HEK293T (cell line): ENCODE measurements at regions not wholly inside any gene's neighbourhood (a gene's known extent, or its start where the extent isn't known, plus 50 kb on each side); places are given as distances from the start of the nearest gene placed in this dataset.

Source experiments
- CTCF ChIA-PET: fragments of 350-600 bp; formaldehyde crosslinking; extraction: SDS; loops from one replicate; lab custom pipeline; 2021; ENCODE audit warnings: antibody characterized with exemption, inconsistent platforms; lab: Yijun Ruan, JAX
- POLR2A ChIA-PET: fragments of 350-600 bp; formaldehyde crosslinking; extraction: SDS; loops from one replicate; lab custom pipeline; 2020; ENCODE audit warnings: antibody characterized with exemption, inconsistent platforms; lab: Yijun Ruan, JAX
- DNase-seq: peaks from one replicate; pipeline ENCODE4 v3.0.0; 2012; ENCODE audit warnings: mixed read lengths; ENCODE audit errors: extremely low spot score
- ARNT ChIP-seq: fragments of 450-650 bp; IDR thresholded peaks from 2 replicates; pipeline ENCODE4 v1.6.1; 2017; ENCODE audit warnings: mild to moderate bottlenecking
- BHLHE40 ChIP-seq: fragments of 450-650 bp; IDR thresholded peaks from 2 replicates; pipeline ENCODE4 v1.6.1; 2016; ENCODE audit warnings: mild to moderate bottlenecking, moderate library complexity, borderline replicate concordance
- CTBP1 ChIP-seq: fragments of 450-650 bp; IDR thresholded peaks from 2 replicates; pipeline ENCODE4 v1.6.1; 2016; ENCODE audit warnings: borderline replicate concordance
- ELF4 ChIP-seq: fragments of 450-650 bp; IDR thresholded peaks from 2 replicates; pipeline ENCODE4 v1.6.1; 2017; ENCODE audit warnings: antibody characterized with exemption
- FOXA1 ChIP-seq: fragments of 450-650 bp; IDR thresholded peaks from 2 replicates; pipeline ENCODE4 v1.6.1; 2016; ENCODE audit warnings: mild to moderate bottlenecking
- FOXK2 ChIP-seq: fragments of 450-650 bp; IDR thresholded peaks from 2 replicates; pipeline ENCODE4 v1.6.1; 2016; ENCODE audit warnings: mild to moderate bottlenecking
- FOXM1 ChIP-seq: fragments of 450-650 bp; IDR thresholded peaks from 2 replicates; pipeline ENCODE4 v1.6.1; 2017; ENCODE audit warnings: mild to moderate bottlenecking, borderline replicate concordance
- HDGF ChIP-seq: fragments of 450-650 bp; IDR thresholded peaks from 2 replicates; pipeline ENCODE4 v1.6.1; 2017; ENCODE audit warnings: antibody characterized with exemption, borderline replicate concordance
- L3MBTL2 ChIP-seq: fragments of 450-650 bp; conservative IDR thresholded peaks from 2 replicates; pipeline ENCODE4 v1.6.1; 2016; ENCODE audit warnings: mild to moderate bottlenecking
- LEF1 ChIP-seq: fragments of 450-650 bp; IDR thresholded peaks from 2 replicates; pipeline ENCODE4 v1.6.1; 2017; ENCODE audit warnings: mild to moderate bottlenecking, borderline replicate concordance
- NFRKB ChIP-seq: fragments of 450-650 bp; IDR thresholded peaks from 2 replicates; pipeline ENCODE4 v1.6.1; 2016; ENCODE audit warnings: mild to moderate bottlenecking, moderate library complexity
- PKNOX1 ChIP-seq: fragments of 450-650 bp; IDR thresholded peaks from 2 replicates; pipeline ENCODE4 v1.6.1; 2016
- SP1 ChIP-seq: fragments of 450-650 bp; IDR thresholded peaks from 2 replicates; pipeline ENCODE4 v1.6.1; 2017
- SUZ12 ChIP-seq: fragments of 450-650 bp; IDR thresholded peaks from 2 replicates; pipeline ENCODE4 v1.6.1; 2016; ENCODE audit warnings: mild to moderate bottlenecking
- TARDBP ChIP-seq: fragments of 450-650 bp; IDR thresholded peaks from 2 replicates; pipeline ENCODE4 v1.6.1; 2016
- ZNF384 ChIP-seq: fragments of 450-650 bp; IDR thresholded peaks from 2 replicates; pipeline ENCODE4 v1.6.1; 2016

DNA sequence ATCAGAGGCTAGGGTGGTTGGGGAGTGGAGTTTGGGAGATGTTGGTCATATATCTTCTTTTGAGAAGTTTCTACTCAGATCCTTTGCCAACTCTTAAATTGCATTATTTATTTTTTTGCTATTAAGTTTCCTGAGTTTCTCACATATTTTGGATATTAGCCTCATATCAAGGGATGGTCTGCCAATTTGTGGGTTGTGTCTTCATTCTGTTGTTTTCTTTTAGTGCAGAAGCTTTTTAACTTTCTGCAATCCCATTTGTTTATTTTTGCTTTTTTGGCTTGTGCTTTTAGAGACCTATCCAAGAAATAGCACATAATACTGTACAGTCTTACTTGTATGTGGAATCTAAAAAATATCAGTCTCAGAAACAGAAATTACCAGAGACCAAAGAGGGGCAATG lies 509.2 kb upstream of the HS3ST1 start:
- TF ChIP-seq SUZ12 (no peak), FOXM1 (no peak), TARDBP (no peak), HDGF (no peak), BHLHE40 (no peak), PKNOX1 (no peak), ELF4 (no peak), ARNT (no peak), NFRKB (no peak), SP1 (no peak), CTBP1 (no peak), LEF1 (no peak), L3MBTL2 (no peak), ZNF384 (no peak), FOXA1 (no peak), FOXK2 (no peak)
- ChIA-PET CTCF (no interaction called here), POLR2A (no interaction called here)
- DNase-seq, result no peak

GRCh38 chr4:11931266-11931820 lies 502.6 kb upstream of the HS3ST1 start:
- ChIA-PET POLR2A (no interaction called here), CTCF (no interaction called here)
- TF ChIP-seq SUZ12 (no peak), ZNF384 (no peak), SP1 (no peak), PKNOX1 (no peak), ARNT (no peak), FOXM1 (no peak), NFRKB (no peak), BHLHE40 (no peak), TARDBP (no peak), FOXK2 (no peak), L3MBTL2 (no peak), LEF1 (no peak), ELF4 (no peak), FOXA1 (no peak), HDGF (no peak), CTBP1 (no peak)
- no peak for DNase-seq

DNA sequence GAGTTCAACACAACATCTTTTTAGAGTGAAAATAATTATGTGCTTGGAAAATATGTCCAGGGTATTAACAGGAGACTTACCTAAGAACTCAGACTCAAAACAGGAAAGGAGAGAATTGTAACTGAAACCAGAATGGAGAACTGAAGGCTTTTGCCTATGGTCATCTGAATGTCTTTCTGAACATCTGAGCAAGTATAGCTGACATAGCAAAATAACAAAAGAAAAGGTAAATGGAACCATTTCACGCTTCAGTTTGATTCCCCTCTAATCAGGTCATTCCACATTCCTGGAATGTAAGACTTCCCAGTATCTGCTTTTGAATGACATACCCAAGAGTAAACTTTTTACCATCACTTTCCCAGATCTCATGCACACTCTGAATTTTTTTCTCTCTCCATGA lies 500.4 kb upstream of the HS3ST1 start:
- CTCF ChIA-PET, result no interaction called here
- TF ChIP-seq LEF1, result no peak
- no peak for TF ChIP-seq PKNOX1
- no peak for TF ChIP-seq FOXM1
- TF ChIP-seq FOXA1, result no peak
- no peak for DNase-seq
- POLR2A ChIA-PET, result no interaction called here

- no peak for DNase-seq
- ChIA-PET CTCF (no interaction called here), POLR2A (no interaction called here)
- TF ChIP-seq BHLHE40 (no peak), SUZ12 (no peak), SP1 (no peak), CTBP1 (no peak), L3MBTL2 (no peak), FOXM1 (no peak), PKNOX1 (no peak), ARNT (no peak), HDGF (no peak), ZNF384 (no peak)
These were observed 490.6 kb upstream of the HS3ST1 start for GRCh38 chr4:11919316-11919715.

- ChIA-PET CTCF (no interaction called here), POLR2A (no interaction called here)
- TF ChIP-seq SP1 (no peak), HDGF (no peak), BHLHE40 (no peak), SUZ12 (no peak), ARNT (no peak), ZNF384 (no peak), FOXM1 (no peak), ELF4 (no peak), LEF1 (no peak), FOXA1 (no peak), FOXK2 (no peak), NFRKB (no peak), PKNOX1 (no peak)
- DNase-seq, result no peak
These were observed 485.7 kb upstream of the HS3ST1 start for GRCh38 chr4:11914406-11914805.

- no peak for DNase-seq
- CTCF ChIA-PET, result no interaction called here
- TF ChIP-seq ELF4 (no peak), SUZ12 (no peak), FOXA1 (no peak), BHLHE40 (no peak), L3MBTL2 (no peak), NFRKB (no peak), TARDBP (no peak), SP1 (no peak), FOXM1 (no peak), FOXK2 (no peak), ZNF384 (no peak)
- POLR2A ChIA-PET, result no interaction called here
These were observed 484.2 kb upstream of the HS3ST1 start for GRCh38 chr4:11912886-11913285.
